ENCODE measurements at regions not wholly inside any gene's neighbourhood (a gene's known extent, or its start where the extent isn't known, plus 50 kb on each side); places are given as distances from the start of the nearest gene placed in this dataset.

DNA sequence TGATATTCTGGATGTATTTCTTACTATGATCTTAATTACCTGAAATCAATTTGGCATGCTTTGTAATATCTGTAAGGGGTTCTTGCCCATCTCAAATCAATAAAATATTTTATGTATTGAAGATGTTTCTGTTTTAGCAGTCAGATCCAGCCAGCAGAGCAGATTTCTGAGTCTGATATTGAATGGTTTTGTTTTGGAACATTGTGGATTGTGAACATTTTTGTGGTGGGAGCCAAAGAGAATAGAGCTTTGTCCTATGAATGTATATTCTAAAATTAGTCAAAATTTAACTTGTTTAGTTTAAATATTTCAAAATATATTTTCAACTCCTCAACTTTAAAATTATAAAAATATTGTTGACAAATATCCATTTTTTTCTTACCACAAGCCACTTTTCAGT lies 197.0 kb downstream of the UBE2E3 start:
- TF ChIP-seq TAF1 (IDR thresholded peaks at IDR 0.05; ENCODE audit: low read depth, low read length): no peak
- TF ChIP-seq POLR2AphosphoS5 (IDR thresholded peaks at IDR 0.05; ENCODE audit: low read depth, low read length): no peak
- TF ChIP-seq POU2F2 (IDR thresholded peaks at IDR 0.05; ENCODE audit: low read depth, low read length): no peak
- TF ChIP-seq SPI1 (IDR thresholded peaks at IDR 0.05; ENCODE audit: low read depth, low read length): no peak
- TF ChIP-seq POLR2A (IDR thresholded peaks at IDR 0.05; ENCODE audit: low read depth, low read length): no peak
- TF ChIP-seq PAX5 (IDR thresholded peaks at IDR 0.05; ENCODE audit: insufficient read depth, low read length, severe bottlenecking): no peak
- DNase-seq (ENCODE audit: insufficient read length, low spot score) (no peak), FAIRE-seq (no peak)

GRCh38 chr2:181178130-181178529 lies 197.7 kb downstream of the UBE2E3 start:
- TF ChIP-seq SPI1 (IDR thresholded peaks at IDR 0.05; ENCODE audit: low read depth, low read length) (no peak), POU2F2 (IDR thresholded peaks at IDR 0.05; ENCODE audit: low read depth, low read length) (no peak), POLR2AphosphoS5 (IDR thresholded peaks at IDR 0.05; ENCODE audit: low read depth, low read length) (no peak), PAX5 (IDR thresholded peaks at IDR 0.05; ENCODE audit: insufficient read depth, low read length, severe bottlenecking) (no peak), POLR2A (IDR thresholded peaks at IDR 0.05; ENCODE audit: low read depth, low read length) (no peak), TAF1 (IDR thresholded peaks at IDR 0.05; ENCODE audit: low read depth, low read length) (no peak)
- peak; percentile 59 for FAIRE-seq
- no peak for DNase-seq (ENCODE audit: insufficient read length, low spot score)

- no peak for TF ChIP-seq POLR2A (IDR thresholded peaks at IDR 0.05; ENCODE audit: low read depth, low read length)
- TF ChIP-seq POU2F2 (IDR thresholded peaks at IDR 0.05; ENCODE audit: low read depth, low read length): no peak
- TF ChIP-seq SPI1 (IDR thresholded peaks at IDR 0.05; ENCODE audit: low read depth, low read length): no peak
- no peak for TF ChIP-seq POLR2AphosphoS5 (IDR thresholded peaks at IDR 0.05; ENCODE audit: low read depth, low read length)
- no peak for TF ChIP-seq TAF1 (IDR thresholded peaks at IDR 0.05; ENCODE audit: low read depth, low read length)
- TF ChIP-seq PAX5 (IDR thresholded peaks at IDR 0.05; ENCODE audit: insufficient read depth, low read length, severe bottlenecking): no peak
- DNase-seq (ENCODE audit: insufficient read length, low spot score) (no peak), FAIRE-seq (peak; percentile 72)
Observed at GRCh38 chr2:181178823-181179412, 198.5 kb downstream of the UBE2E3 start.

- TF ChIP-seq SPI1 (IDR thresholded peaks at IDR 0.05; ENCODE audit: low read depth, low read length) (peak; percentile 97), PAX5 (IDR thresholded peaks at IDR 0.05; ENCODE audit: insufficient read depth, low read length, severe bottlenecking) (no peak)
- DNase-seq (ENCODE audit: insufficient read length, low spot score): no peak
- peak; percentile 78 for FAIRE-seq
Observed at GRCh38 chr2:181183878-181184542, 203.6 kb downstream of the UBE2E3 start.

- DNase-seq (ENCODE audit: insufficient read length, low spot score): no peak
- TF ChIP-seq POU2F2 (IDR thresholded peaks at IDR 0.05; ENCODE audit: low read depth, low read length) (no peak), TAF1 (IDR thresholded peaks at IDR 0.05; ENCODE audit: low read depth, low read length) (no peak), SPI1 (IDR thresholded peaks at IDR 0.05; ENCODE audit: low read depth, low read length) (no peak), PAX5 (IDR thresholded peaks at IDR 0.05; ENCODE audit: insufficient read depth, low read length, severe bottlenecking) (no peak), POLR2AphosphoS5 (IDR thresholded peaks at IDR 0.05; ENCODE audit: low read depth, low read length) (no peak)
- peak; percentile 55 for FAIRE-seq
Observed at GRCh38 chr2:181185421-181185820, 205.0 kb downstream of the UBE2E3 start.

DNA sequence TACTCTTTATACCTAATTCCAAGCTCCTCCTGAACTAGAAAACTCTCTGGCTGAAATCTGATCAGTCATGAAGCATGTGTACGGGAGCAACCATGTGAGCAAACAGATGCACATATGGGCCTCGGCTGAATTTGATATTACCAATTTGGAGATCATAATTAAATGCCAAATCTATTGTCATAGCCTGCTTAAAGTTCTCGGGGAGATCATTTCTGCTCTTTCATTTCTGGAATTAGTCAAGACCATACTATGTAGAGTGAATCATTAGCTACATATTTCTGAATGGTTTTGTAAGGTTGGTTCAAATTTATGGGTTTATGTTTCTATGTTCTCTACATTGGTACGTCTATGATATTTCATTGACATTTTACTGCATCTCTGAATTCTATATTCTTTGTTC lies 205.5 kb downstream of the UBE2E3 start:
- peak; percentile 23 for FAIRE-seq
- DNase-seq (ENCODE audit: insufficient read length, low spot score): no peak
- TF ChIP-seq TAF1 (IDR thresholded peaks at IDR 0.05; ENCODE audit: low read depth, low read length): no peak
- TF ChIP-seq SPI1 (IDR thresholded peaks at IDR 0.05; ENCODE audit: low read depth, low read length): no peak
- TF ChIP-seq POU2F2 (IDR thresholded peaks at IDR 0.05; ENCODE audit: low read depth, low read length): no peak
- no peak for TF ChIP-seq PAX5 (IDR thresholded peaks at IDR 0.05; ENCODE audit: insufficient read depth, low read length, severe bottlenecking)
- no peak for TF ChIP-seq POLR2AphosphoS5 (IDR thresholded peaks at IDR 0.05; ENCODE audit: low read depth, low read length)
- TF ChIP-seq POLR2A (IDR thresholded peaks at IDR 0.05; ENCODE audit: low read depth, low read length): no peak

GRCh38 chr2:181188605-181189004 lies 208.2 kb downstream of the UBE2E3 start:
- TF ChIP-seq POU2F2 (IDR thresholded peaks at IDR 0.05; ENCODE audit: low read depth, low read length) (no peak), TAF1 (IDR thresholded peaks at IDR 0.05; ENCODE audit: low read depth, low read length) (no peak), SPI1 (IDR thresholded peaks at IDR 0.05; ENCODE audit: low read depth, low read length) (no peak), POLR2A (IDR thresholded peaks at IDR 0.05; ENCODE audit: low read depth, low read length) (no peak), POLR2AphosphoS5 (IDR thresholded peaks at IDR 0.05; ENCODE audit: low read depth, low read length) (no peak), PAX5 (IDR thresholded peaks at IDR 0.05; ENCODE audit: insufficient read depth, low read length, severe bottlenecking) (no peak)
- FAIRE-seq: peak; percentile 69
- DNase-seq (ENCODE audit: insufficient read length, low spot score): no peak

- FAIRE-seq (no peak), DNase-seq (ENCODE audit: insufficient read length, low spot score) (no peak)
- TF ChIP-seq POLR2A (IDR thresholded peaks at IDR 0.05; ENCODE audit: low read depth, low read length) (no peak), POLR2AphosphoS5 (IDR thresholded peaks at IDR 0.05; ENCODE audit: low read depth, low read length) (no peak), POU2F2 (IDR thresholded peaks at IDR 0.05; ENCODE audit: low read depth, low read length) (no peak), SPI1 (IDR thresholded peaks at IDR 0.05; ENCODE audit: low read depth, low read length) (no peak), TAF1 (IDR thresholded peaks at IDR 0.05; ENCODE audit: low read depth, low read length) (no peak), PAX5 (IDR thresholded peaks at IDR 0.05; ENCODE audit: insufficient read depth, low read length, severe bottlenecking) (no peak)
Observed at GRCh38 chr2:181189951-181190350, 209.5 kb downstream of the UBE2E3 start.

GRCh38 chr2:181190711-181191110 lies 210.3 kb downstream of the UBE2E3 start:
- TF ChIP-seq POLR2A (IDR thresholded peaks at IDR 0.05; ENCODE audit: low read depth, low read length) (no peak), POLR2AphosphoS5 (IDR thresholded peaks at IDR 0.05; ENCODE audit: low read depth, low read length) (no peak), SPI1 (IDR thresholded peaks at IDR 0.05; ENCODE audit: low read depth, low read length) (no peak), TAF1 (IDR thresholded peaks at IDR 0.05; ENCODE audit: low read depth, low read length) (no peak), PAX5 (IDR thresholded peaks at IDR 0.05; ENCODE audit: insufficient read depth, low read length, severe bottlenecking) (no peak), POU2F2 (IDR thresholded peaks at IDR 0.05; ENCODE audit: low read depth, low read length) (no peak)
- FAIRE-seq (no peak), DNase-seq (ENCODE audit: insufficient read length, low spot score) (no peak)
